ENCODE measurements at regions not wholly inside any gene's neighbourhood (a gene's known extent, or its start where the extent isn't known, plus 50 kb on each side); places are given as distances from the start of the nearest gene placed in this dataset.

DNA sequence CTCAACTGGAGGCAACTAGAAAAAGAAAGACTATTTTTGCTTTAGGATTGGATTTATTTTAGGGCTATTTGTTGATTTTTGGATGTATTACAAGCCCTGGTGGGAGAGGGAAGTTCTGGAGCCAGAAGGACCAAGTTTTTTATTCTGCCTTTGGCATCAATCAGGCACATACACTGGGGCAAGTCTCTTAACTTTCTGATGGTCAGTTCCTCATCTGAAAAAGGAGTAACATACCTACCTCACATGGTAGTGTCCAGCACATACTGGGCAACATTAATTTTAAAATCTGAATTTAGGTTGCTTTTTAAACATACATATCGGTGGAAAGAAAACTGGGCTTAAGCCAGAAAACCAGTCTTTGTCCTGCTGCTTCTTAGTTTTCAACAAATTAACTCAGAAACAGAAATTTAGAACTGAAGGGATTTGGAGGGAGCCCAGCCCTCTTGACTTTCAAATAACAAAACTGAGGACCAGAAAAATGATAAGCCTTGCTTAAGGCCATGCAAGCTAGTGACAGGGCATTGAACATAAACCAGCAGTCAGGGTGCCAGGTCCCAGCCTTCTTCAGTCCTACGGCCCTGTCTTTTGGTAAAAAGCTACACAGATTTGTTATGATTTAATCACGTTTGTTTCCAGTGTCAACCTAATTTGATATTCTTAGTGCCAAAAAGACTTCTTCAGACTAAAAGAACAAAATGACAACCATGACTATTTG lies 90.2 kb upstream of the SLC38A2 start:
- peak; percentile 98 for FAIRE-seq

DNA sequence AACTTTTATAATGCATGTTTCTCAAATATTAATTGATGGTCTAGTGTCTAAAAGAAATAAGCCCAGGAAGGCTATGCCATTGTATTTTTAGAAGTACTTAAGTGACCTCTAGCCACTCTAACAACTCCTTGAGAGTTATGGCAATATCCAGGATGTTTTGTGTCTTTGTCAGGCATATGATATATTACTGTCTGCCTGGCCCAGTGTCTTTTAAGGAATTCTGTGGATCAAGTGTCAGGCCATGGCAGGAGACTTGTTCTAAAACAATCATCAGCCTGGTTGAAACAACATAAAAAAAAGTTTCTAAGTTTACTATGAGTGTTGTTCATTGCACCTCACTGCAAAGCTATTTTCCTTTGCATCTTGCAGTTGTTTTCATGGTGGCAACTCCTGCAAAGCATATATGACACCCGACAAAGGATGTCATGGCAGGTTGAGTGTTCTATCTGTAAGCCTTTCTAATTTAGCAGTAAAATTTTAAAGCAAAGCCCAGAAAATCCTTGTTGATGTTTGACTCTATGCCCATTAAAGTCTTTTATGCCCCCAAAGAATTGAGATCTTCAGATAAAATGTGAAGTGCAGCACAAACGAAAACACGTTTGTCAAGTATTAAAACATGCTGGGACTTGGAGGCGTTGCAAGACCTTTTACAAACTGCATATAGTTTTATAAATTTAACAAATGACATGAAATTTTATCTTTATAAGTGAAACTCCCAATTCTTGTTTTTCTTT lies 89.5 kb upstream of the SLC38A2 start:
- FAIRE-seq = no peak

DNA sequence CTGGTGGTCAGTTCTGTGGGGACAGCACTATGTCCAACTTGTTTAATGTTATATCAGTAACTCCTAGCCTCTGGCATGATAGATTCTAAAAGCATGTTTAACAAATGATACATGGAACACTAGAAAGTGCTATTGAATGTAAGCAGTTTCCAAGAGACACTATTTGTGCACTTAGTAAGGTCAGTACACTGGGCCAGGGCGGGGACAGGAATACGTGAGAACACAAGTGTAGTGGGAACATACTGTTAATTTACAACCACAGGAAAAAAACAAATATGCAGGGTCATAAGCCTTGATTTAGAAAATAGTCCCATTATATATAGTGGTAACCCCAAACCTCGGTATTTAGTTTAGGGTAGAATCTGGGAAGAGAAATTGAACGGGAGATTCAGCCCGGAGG lies 88.9 kb upstream of the SLC38A2 start:
- no peak for FAIRE-seq

- FAIRE-seq = no peak
Measured at GRCh38 chr12:46460682-46461210, 88.2 kb upstream of the SLC38A2 start.

DNA sequence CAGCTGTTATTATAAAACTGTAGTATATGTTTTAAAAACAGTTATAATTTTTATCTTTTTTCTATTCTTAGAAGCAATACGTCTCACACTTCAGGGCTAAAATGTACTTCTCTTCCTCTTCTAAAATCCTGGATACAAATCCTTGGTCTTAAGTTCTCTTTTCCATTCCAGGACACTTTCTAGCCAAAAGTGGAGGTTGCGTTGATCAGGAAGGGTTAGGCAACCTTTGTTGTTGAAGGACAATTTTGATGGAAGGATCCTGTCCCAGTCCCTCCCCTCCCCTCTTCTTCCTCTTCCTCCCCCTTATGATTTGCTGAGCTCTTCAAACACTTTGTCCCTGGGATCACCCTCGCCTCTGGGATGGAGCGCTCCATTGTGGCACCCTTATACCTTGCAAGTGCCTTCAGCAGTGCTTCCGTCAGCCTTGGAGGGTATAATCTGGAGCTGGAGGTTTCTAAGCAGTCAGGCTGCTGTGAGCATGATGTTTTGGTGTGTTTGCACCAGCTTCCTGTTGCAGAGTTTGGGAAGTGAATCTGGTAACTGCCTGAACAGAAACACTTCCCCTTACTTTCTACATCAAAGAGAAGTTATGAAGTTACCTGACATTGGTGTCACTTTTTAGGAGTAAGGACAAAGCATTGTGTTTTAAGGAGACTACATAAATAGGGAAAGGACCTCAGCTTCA lies 87.4 kb upstream of the SLC38A2 start:
- no peak for FAIRE-seq

- FAIRE-seq = no peak
Measured at GRCh38 chr12:46459111-46459510, 86.5 kb upstream of the SLC38A2 start.

DNA sequence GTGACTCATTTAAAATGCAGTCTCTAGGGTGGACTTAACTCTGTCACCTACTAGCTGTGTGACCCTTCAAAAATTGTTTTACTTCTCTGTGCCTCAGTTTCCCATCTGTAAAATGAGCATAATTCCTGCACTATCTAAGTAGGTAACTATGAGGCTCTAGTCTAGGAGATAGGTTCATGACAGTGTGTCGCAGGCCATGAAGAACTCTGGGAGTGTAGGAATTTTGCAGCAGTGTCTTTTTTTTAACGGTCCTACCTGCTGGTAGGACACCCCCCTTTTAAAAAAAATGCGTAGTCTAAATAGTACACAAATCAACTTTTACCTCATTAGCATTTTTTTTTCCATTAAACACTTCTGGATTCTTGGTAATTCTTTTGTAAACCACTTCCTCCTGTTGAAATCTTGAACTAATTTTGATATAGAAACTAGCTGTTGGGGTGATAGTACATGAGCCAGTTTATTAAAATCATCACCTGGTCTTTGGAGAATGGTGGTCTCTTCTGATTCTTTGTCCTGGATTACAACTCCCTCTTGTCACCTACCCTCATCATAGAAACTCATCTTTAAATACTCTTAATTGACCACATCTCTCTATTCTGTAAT lies 86.0 kb upstream of the SLC38A2 start:
- no peak for FAIRE-seq

DNA sequence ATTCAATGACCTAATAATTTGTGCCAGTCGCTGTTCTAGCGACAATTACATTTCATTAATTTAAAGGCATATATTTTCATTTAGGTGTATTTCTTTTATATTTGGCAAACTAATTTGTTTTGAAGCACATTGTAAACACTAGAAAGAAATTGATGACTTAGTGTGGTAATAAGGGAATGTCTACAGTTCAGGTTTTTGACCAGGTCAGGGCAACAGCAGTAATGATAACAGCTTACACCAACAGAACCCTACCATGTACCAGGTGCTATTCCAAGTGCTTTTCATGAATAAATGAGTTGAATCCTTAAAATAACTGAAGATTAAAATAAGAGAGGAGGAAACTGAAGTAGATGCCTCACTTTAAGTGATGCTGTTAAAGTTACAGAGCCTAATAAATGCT lies 85.4 kb upstream of the SLC38A2 start:
- FAIRE-seq = no peak

DNA sequence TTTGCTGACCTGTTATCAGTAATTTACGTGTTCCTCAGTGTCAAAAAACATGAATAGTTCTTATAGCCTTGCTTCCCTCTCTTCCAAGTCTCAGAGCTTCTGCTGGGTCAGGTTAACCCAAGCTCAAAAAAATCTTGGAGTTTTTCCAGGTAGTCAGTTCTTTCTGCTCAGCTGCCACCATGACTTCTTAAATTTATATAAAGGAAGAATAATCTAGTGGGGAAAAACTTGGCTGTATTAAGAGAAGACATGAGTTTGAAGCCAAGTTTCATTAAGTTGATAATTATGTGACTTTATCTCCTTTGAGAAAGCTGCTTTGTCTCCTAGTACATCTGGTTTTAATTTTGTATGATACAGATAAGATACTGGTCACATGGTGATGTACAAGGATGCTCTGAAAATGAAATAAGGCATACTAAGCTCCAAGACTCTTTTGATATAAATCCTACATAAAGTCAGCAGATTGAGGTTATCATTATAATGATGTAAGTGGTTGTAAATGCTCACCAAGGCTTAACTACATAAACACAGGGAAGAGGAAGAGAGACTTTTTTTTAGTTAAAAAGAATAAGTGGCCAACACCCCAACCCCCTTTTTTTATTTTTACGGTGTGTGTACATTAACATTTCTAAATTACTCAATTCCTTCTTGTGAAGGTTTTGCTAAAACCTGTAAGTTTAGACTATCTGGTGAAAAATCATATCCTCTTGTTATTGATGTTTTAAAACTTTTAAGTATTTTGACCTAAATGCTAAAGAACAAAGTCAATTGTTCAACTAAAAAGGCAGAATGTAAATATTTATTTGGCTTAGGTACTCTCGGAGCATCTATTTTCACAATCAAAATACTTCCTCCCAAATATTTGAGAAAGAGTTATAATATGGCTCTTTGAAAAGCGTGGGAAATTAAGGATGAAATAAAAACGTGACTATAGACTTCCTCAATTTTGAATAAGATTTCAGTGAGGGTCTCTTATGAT lies 84.1 kb upstream of the SLC38A2 start:
- FAIRE-seq = no peak

GRCh38 chr12:46455648-46456352 lies 83.2 kb upstream of the SLC38A2 start:
- FAIRE-seq = no peak

GRCh38 chr12:46454981-46455380 lies 82.4 kb upstream of the SLC38A2 start:
- FAIRE-seq = no peak

GRCh38 chr12:46453428-46453827 lies 80.9 kb upstream of the SLC38A2 start:
- FAIRE-seq = no peak

GRCh38 chr12:46452776-46453175 lies 80.2 kb upstream of the SLC38A2 start:
- no peak for FAIRE-seq

DNA sequence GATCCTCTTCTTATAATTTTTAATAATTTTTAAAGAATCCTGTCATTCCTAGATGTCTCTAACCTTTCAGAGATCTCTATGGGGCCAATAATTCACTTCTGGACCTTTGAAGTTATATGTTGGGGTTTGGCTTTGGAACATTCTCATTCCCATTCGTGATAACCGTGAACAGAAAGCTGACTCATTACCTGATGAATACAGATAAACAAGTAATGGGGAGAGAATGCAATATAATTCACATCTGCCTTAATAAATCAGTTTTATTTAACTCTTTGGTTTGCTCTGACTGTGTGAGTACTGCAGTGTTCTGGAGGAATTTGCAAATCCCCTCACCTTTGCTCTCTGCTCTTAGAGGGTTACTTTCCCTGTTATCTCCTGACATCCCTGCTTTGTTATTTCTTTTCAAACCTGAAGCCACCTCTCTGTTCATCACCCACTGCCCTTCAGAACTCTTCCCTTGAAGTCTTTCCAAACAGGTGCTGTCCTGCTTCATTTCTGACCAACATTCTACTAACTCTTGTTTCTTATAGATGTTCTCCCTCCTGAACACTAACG lies 79.6 kb upstream of the SLC38A2 start:
- FAIRE-seq = peak; percentile 56

- FAIRE-seq = no peak
Measured at GRCh38 chr12:46451276-46452021, 78.9 kb upstream of the SLC38A2 start.

GRCh38 chr12:46450279-46450748 lies 77.7 kb upstream of the SLC38A2 start:
- FAIRE-seq = no peak

- no peak for FAIRE-seq
Measured at GRCh38 chr12:46449856-46450255, 77.3 kb upstream of the SLC38A2 start.

DNA sequence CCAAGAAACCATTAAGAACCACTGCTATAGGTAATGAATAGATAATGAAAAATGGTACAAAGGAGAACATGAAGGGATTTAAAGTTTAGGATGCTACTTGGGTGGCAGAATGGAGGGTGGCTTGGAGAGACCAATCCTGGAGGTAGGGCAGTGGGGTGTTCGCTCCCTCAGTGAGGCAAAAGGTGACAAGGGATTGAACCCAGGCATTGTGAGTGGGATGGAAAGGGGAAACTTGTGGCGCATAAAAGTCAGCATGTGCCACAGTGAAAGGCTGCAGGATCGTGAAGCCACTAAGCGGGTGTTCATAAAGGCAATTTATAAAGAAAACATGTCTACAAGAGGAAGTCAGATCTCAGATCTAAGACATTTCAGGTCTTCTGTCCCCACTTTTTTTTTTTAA lies 76.7 kb upstream of the SLC38A2 start:
- FAIRE-seq = no peak

DNA sequence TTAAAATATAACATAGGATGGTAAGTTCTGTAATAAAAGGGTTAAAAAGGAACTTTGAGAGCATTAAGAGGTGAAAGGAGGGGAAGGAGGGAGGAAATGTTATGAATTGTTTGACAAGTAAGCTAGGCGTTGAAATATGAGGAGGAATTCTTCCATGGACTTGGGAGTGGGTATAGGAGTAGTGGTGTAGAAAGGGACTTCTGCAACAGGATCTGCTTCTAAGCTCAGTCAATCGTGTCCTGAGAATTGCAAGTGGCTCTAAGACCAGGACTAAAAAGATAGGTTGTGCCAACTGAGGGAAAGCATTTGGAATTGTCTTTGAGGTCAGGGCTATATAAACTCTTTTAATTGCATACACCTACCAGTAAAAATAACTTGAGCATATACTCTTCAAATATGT lies 74.1 kb upstream of the SLC38A2 start:
- no peak for FAIRE-seq

GRCh38 chr12:46445551-46446235 lies 73.1 kb upstream of the SLC38A2 start:
- FAIRE-seq = no peak
